H1 (cell line): ENCODE measurements at regions not wholly inside any gene's neighbourhood (a gene's known extent, or its start where the extent isn't known, plus 50 kb on each side); places are given as distances from the start of the nearest gene placed in this dataset.

Experiments used
- CTCF ChIA-PET: fragments of 300-600 bp; sonication (Branson Sonifier 250); formaldehyde crosslinking; loops from one replicate; lab custom pipeline; 2021; ENCODE audit not compliant: partially characterized antibody; lab: Charles Lee
- POLR2A ChIA-PET: fragments of 300-600 bp; sonication (Branson Sonifier 250); formaldehyde crosslinking; loops from one replicate; lab custom pipeline; 2021; ENCODE audit warnings: inconsistent platforms; ENCODE audit not compliant: partially characterized antibody; lab: Charles Lee
- DNase-seq, 2 experiments: peaks; one replicate each; pipeline versions ENCODE4 v3.0.0 to v3.0.0-alpha.2; 2010 to 2022; ENCODE audit warnings: low spot score in 2 of 2, low read depth in 1 of 2, mixed read lengths in 1 of 2
- FAIRE-seq: peaks from 2 replicates; lab custom pipeline; 2011; peaks lifted over from hg19 to GRCh38; lab: Jason Lieb, UNC
- H2AFZ ChIP-seq: 2 replicates; pipeline ENCODE4 v1.8.1; 2012; ENCODE audit warnings: low read length, inconsistent platforms
- H2AK5ac ChIP-seq: 2 replicates; pipeline ENCODE4 v1.6.1; 2013; ENCODE audit warnings: low read depth, low read length
- H2BK120ac ChIP-seq: replicated peaks from 2 replicates; pipeline ENCODE3; 2013; ENCODE audit warnings: low read depth, low read length, inconsistent platforms
- H2BK12ac ChIP-seq: 2 replicates; pipeline ENCODE4 v1.6.1; 2013; ENCODE audit warnings: low read depth, low read length
- H2BK15ac ChIP-seq: 2 replicates; pipeline ENCODE4 v1.6.1; 2013; ENCODE audit warnings: low read length
- H2BK20ac ChIP-seq: 2 replicates; pipeline ENCODE4 v1.6.1; 2013; ENCODE audit warnings: low read length
- H2BK5ac ChIP-seq: 2 replicates; pipeline ENCODE4 v1.6.1; 2013; ENCODE audit warnings: low read depth, low read length
- H3K14ac ChIP-seq: 2 replicates; pipeline ENCODE4 v1.6.1; 2013; ENCODE audit warnings: inconsistent platforms; ENCODE audit not compliant: insufficient read length
- H3K18ac ChIP-seq: 2 replicates; pipeline ENCODE4 v1.6.1; 2013; ENCODE audit warnings: low read length; ENCODE audit errors: extremely low read depth
- H3K23ac ChIP-seq: 2 replicates; pipeline ENCODE4 v1.6.1; 2013; ENCODE audit warnings: inconsistent platforms; ENCODE audit not compliant: insufficient read length
- H3K23me2 ChIP-seq: 2 replicates; pipeline ENCODE4 v1.6.1; 2013; ENCODE audit warnings: low read depth, low read length
- H3K27ac ChIP-seq: 2 replicates; pipeline ENCODE4 v1.6.1; 2011; ENCODE audit warnings: low read depth, low read length, inconsistent platforms
- H3K27me3 ChIP-seq, 4 experiments: replicated peaks in 1 of 4; 1 replicate in 1 of 4; 2 replicates in 3 of 4; pipeline versions ENCODE4 v1.6.1 to v1.8.1; 2011 to 2013; ENCODE audit warnings: low read length in 3 of 4, mild to moderate bottlenecking in 3 of 4, inconsistent platforms in 2 of 4, mixed read lengths in 2 of 4, moderate library complexity in 1 of 4; ENCODE audit not compliant: control insufficient read depth in 3 of 4, insufficient read depth in 3 of 4; ENCODE audit errors: extremely low read depth in 1 of 4
- H3K36me3 ChIP-seq, 4 experiments: 2 replicates each; pipeline versions ENCODE4 v1.6.1 to v1.8.1; 2011 to 2013; ENCODE audit warnings: mild to moderate bottlenecking in 4 of 4, low read length in 3 of 4, moderate library complexity in 2 of 4, control low read depth in 1 of 4, inconsistent platforms in 1 of 4; ENCODE audit not compliant: insufficient read depth in 4 of 4, control insufficient read depth in 2 of 4
- H3K4ac ChIP-seq: replicated peaks from 2 replicates; pipeline ENCODE3; 2013; ENCODE audit warnings: low read length, low read depth, mixed read lengths, inconsistent platforms; ENCODE audit not compliant: insufficient read length
- H3K4me1 ChIP-seq, 4 experiments: replicated peaks in 1 of 4; 1 replicate in 1 of 4; 2 replicates in 3 of 4; pipeline versions ENCODE4 v1.6.1 to v1.8.1; 2011 to 2013; ENCODE audit warnings: low read length in 3 of 4, inconsistent platforms in 2 of 4, mixed read lengths in 1 of 4; ENCODE audit not compliant: insufficient read depth in 4 of 4, control insufficient read depth in 3 of 4
- H3K4me2 ChIP-seq, 2 experiments: 2 replicates each; pipeline versions ENCODE4 v1.6.1 to v1.8.1; 2011 to 2013; ENCODE audit warnings: low read depth in 2 of 2, low read length in 2 of 2, control low read depth in 1 of 2, inconsistent platforms in 1 of 2, mild to moderate bottlenecking in 1 of 2; ENCODE audit not compliant: insufficient read depth in 1 of 2
- H3K4me3 ChIP-seq, 4 experiments: fragments of 200-600, 300-600 bp in 1 of 4; sonication (generic), shearing (Covaris generic), sonication (Bioruptor Twin) in 1 of 4; 2 replicates each; pipeline versions ENCODE4 v1.5.1 to v1.8.1; 2011 to 2016; ENCODE audit warnings: low read length in 4 of 4, low read depth in 3 of 4, control low read depth in 2 of 4, inconsistent platforms in 2 of 4, mild to moderate bottlenecking in 2 of 4, mixed read lengths in 1 of 4, moderate library complexity in 1 of 4; ENCODE audit not compliant: insufficient read depth in 2 of 4; ENCODE audit errors: extremely low read depth in 1 of 4
- H3K56ac ChIP-seq: replicated peaks from 2 replicates; pipeline ENCODE3; 2013; ENCODE audit warnings: low read depth, mild to moderate bottlenecking, mixed read lengths, low read length, inconsistent platforms; ENCODE audit not compliant: insufficient read length
- H3K79me1 ChIP-seq: 2 replicates; pipeline ENCODE4 v1.6.1; 2013; ENCODE audit warnings: low read depth, low read length, control low read depth
- H3K79me2 ChIP-seq, 2 experiments: 2 replicates each; pipeline versions ENCODE4 v1.6.1 to v1.8.1; 2012 to 2013; ENCODE audit warnings: low read length in 2 of 2, mild to moderate bottlenecking in 2 of 2, inconsistent platforms in 1 of 2; ENCODE audit not compliant: insufficient read depth in 2 of 2, control insufficient read depth in 1 of 2
- H3K9ac ChIP-seq, 4 experiments: replicated peaks in 1 of 4; 1 replicate in 1 of 4; 2 replicates in 3 of 4; pipeline versions ENCODE4 v1.6.1 to v1.8.1; 2011 to 2013; ENCODE audit warnings: low read depth in 3 of 4, low read length in 3 of 4, control low read depth in 2 of 4, mild to moderate bottlenecking in 2 of 4, moderate library complexity in 2 of 4, inconsistent platforms in 1 of 4; ENCODE audit errors: extremely low read depth in 1 of 4
- H3K9me3 ChIP-seq, 2 experiments: 2 replicates each; pipeline versions ENCODE4 v1.6.1 to v1.8.1; 2012 to 2013; ENCODE audit warnings: mild to moderate bottlenecking in 2 of 2, moderate library complexity in 2 of 2, control low read depth in 1 of 2, inconsistent platforms in 1 of 2, low read depth in 1 of 2, low read length in 1 of 2, mixed read lengths in 1 of 2; ENCODE audit not compliant: insufficient read depth in 2 of 2
- H4K20me1 ChIP-seq, 2 experiments: replicated peaks in 1 of 2; 2 replicates each; pipeline versions ENCODE3 to v1.8.1; 2011 to 2013; ENCODE audit warnings: inconsistent platforms in 2 of 2, low read length in 2 of 2, mild to moderate bottlenecking in 1 of 2; ENCODE audit not compliant: insufficient read depth in 2 of 2, control insufficient read depth in 1 of 2
- H4K5ac ChIP-seq: 2 replicates; pipeline ENCODE4 v1.6.1; 2013; ENCODE audit warnings: low read length, low read depth, mixed read lengths, inconsistent platforms; ENCODE audit not compliant: insufficient read length
- H4K8ac ChIP-seq: 2 replicates; pipeline ENCODE4 v1.8.0; 2013; ENCODE audit warnings: mild to moderate bottlenecking, moderate library complexity, low read length, inconsistent platforms; ENCODE audit not compliant: insufficient read depth; ENCODE audit errors: extremely low read depth
- H4K91ac ChIP-seq: replicated peaks from 2 replicates; pipeline ENCODE3; 2013; ENCODE audit warnings: low read length, mixed read lengths, inconsistent platforms; ENCODE audit not compliant: insufficient read length
- CHD2 ChIP-seq: IDR thresholded peaks from 2 replicates; pipeline ENCODE4 v1.6.1; 2012; ENCODE audit warnings: low read length, improper control_type of control experiment
- FOSL1 ChIP-seq: IDR thresholded peaks from 2 replicates; pipeline ENCODE4 v1.6.1; 2011; ENCODE audit warnings: mild to moderate bottlenecking, low read depth, low read length, moderate library complexity; ENCODE audit not compliant: insufficient read depth
- HDAC2 ChIP-seq, 2 experiments: fragments of 300-600 bp in 1 of 2; sonication (generic) in 1 of 2; IDR thresholded peaks; 2 replicates each; pipeline ENCODE4 v1.6.1; 2011 to 2012; ENCODE audit warnings: low read depth in 2 of 2, low read length in 2 of 2, mild to moderate bottlenecking in 2 of 2, moderate library complexity in 2 of 2, borderline replicate concordance in 1 of 2, inconsistent platforms in 1 of 2
- KDM5A ChIP-seq: fragments of 200-600 bp; IDR thresholded peaks from 2 replicates; pipeline ENCODE4 v1.7.1; 2012; ENCODE audit warnings: mild to moderate bottlenecking, low read length, inconsistent platforms, mixed read lengths
- MAX ChIP-seq: IDR thresholded peaks from 2 replicates; pipeline ENCODE4 v1.6.1; 2012; ENCODE audit warnings: inconsistent platforms
- PHF8 ChIP-seq: fragments of 200-600 bp; sonication (generic); conservative IDR thresholded peaks from 2 replicates; pipeline ENCODE4 v1.7.1; 2012; ENCODE audit warnings: low read depth, mild to moderate bottlenecking, inconsistent platforms, low read length, moderate library complexity
- POLR2AphosphoS5 ChIP-seq: IDR thresholded peaks from 2 replicates; pipeline ENCODE4 v1.6.1; 2011; ENCODE audit warnings: low read depth, low read length
- POU5F1 ChIP-seq: IDR thresholded peaks from 2 replicates; pipeline ENCODE4 v1.6.1; 2011; ENCODE audit warnings: low read depth, mild to moderate bottlenecking, low read length, moderate library complexity
- RAD21 ChIP-seq, 2 experiments: IDR thresholded peaks in 1 of 2; conservative IDR thresholded peaks in 1 of 2; 2 replicates each; pipeline ENCODE4 v1.6.1; 2011; ENCODE audit warnings: low read depth in 2 of 2, low read length in 2 of 2, improper control_type of control experiment in 1 of 2, inconsistent platforms in 1 of 2, mild to moderate bottlenecking in 1 of 2, moderate library complexity in 1 of 2
- WGBS, 2 experiments: shearing (Covaris generic) in 1 of 2; methylation state at CpG; one replicate each; pipeline versions ENCODE4 v1.1.6 to v1.1.7; 2013 to 2015; ENCODE audit warnings: low lambda C conversion rate in 2 of 2, mixed read lengths in 2 of 2, inconsistent platforms in 1 of 2, low coverage in 1 of 2, missing lambda C conversion rate in 1 of 2; ENCODE audit not compliant: insufficient replicate concordance in 2 of 2, insufficient coverage in 1 of 2, insufficient read length in 1 of 2; ENCODE audit errors: extremely low coverage in 1 of 2, missing lambda C conversion rate in 1 of 2; 5-methylcytosine and 5-hydroxymethylcytosine counted together

- Histone ChIP-seq H3K27me3 (no peaks in the 10 kb centered on the region), H3K79me2 (no peaks in the 10 kb centered on the region), H2BK20ac (no peak overlapping the region), H3K79me1 (no peaks in the 10 kb centered on the region), H3K56ac (no peak overlapping the region), H2BK120ac (no peak overlapping the region), H3K18ac (no peak overlapping the region), H3K23me2 (no peaks in the 10 kb centered on the region), H2BK12ac (no peak overlapping the region), H4K8ac (no peak overlapping the region), H3K9ac (no peak overlapping the region), H2AFZ (no peak overlapping the region), H2BK15ac (no peak overlapping the region), H3K36me3 (no peaks in the 10 kb centered on the region), H4K91ac (no peak overlapping the region), H3K4ac (no peak overlapping the region), H3K14ac (no peak overlapping the region), H3K4me1 (no peaks in the 10 kb centered on the region), H3K4me3 (no peak overlapping the region), H3K27ac (no peak overlapping the region), H4K5ac (no peak overlapping the region), H3K4me2 (no peak overlapping the region), H4K20me1 (no peaks in the 10 kb centered on the region), H2AK5ac (no peak overlapping the region), H3K9me3 (peaks cover 0 to 2% of the 10 kb centered on the region in 2 experiments; a peak in 1 of 4 replicates), H2BK5ac (no peak overlapping the region), H3K23ac (no peak overlapping the region)
- TF ChIP-seq PHF8 (no peak), HDAC2 (IDR thresholded peaks at IDR 0.05; ENCODE audit: borderline replicate concordance in 1 of 2, low read depth in 2 of 2, low read length in 2 of 2) (no peak), RAD21 (IDR thresholded peaks at IDR 0.05 in 1 of 2, conservative IDR thresholded peaks at IDR 0.05 in 1 of 2; ENCODE audit: low read depth in 2 of 2, low read length in 2 of 2) (no peak), CHD2 (no peak), POU5F1 (no peak), KDM5A (no peak), MAX (no peak), POLR2AphosphoS5 (no peak), FOSL1 (no peak)
- no peak for FAIRE-seq
- POLR2A ChIA-PET, result no interaction called here
- 89% methylated on average over 7 of the region's 7 CpGs; no CpG with 5 or more reads in 1 of the 2 experiments for WGBS, 2 experiments
- DNase-seq, result no peak
- CTCF ChIA-PET, result no interaction called here
These were observed 128.6 kb downstream of the TEX29 start for GRCh38 chr13:111449041-111449440.
